Loucy (cell line): ENCODE measurements at regions not wholly inside any gene's neighbourhood (a gene's known extent, or its start where the extent isn't known, plus 50 kb on each side); places are given as distances from the start of the nearest gene placed in this dataset.

ENCODE experiments used
- H2AFZ ChIP-seq: fragments of 200-600 bp; sonication (generic); 2 replicates; pipeline ENCODE4 v1.6.0; 2016; ENCODE audit warnings: antibody characterized with exemption, mild to moderate bottlenecking, low read length, moderate library complexity
- H3F3A ChIP-seq: fragments of 200-600 bp; 2 replicates; pipeline ENCODE4 v1.6.0; 2016; ENCODE audit warnings: antibody characterized with exemption, low read depth, mild to moderate bottlenecking
- H3K27me3 ChIP-seq: fragments of 200-600 bp; sonication (generic); 2 replicates; pipeline ENCODE4 v1.6.1; 2014; ENCODE audit warnings: low read length, mild to moderate bottlenecking; ENCODE audit not compliant: insufficient read depth, poor library complexity, severe bottlenecking
- H3K36me3 ChIP-seq: fragments of 200-600 bp; sonication (generic); 2 replicates; pipeline ENCODE4 v1.6.1; 2016; ENCODE audit warnings: low read length; ENCODE audit not compliant: insufficient read depth
- H3K4me1 ChIP-seq: fragments of 200-600 bp; sonication (generic); 2 replicates; pipeline ENCODE4 v1.5.1; 2014; ENCODE audit warnings: low read length, mild to moderate bottlenecking; ENCODE audit not compliant: insufficient read depth, poor library complexity, severe bottlenecking
- H3K4me2 ChIP-seq: fragments of 200-600 bp; sonication (generic); 2 replicates; pipeline ENCODE4 v1.6.0; 2014; ENCODE audit warnings: antibody characterized with exemption, low read length, low read depth, mild to moderate bottlenecking; ENCODE audit not compliant: poor library complexity, severe bottlenecking
- H3K4me3 ChIP-seq: fragments of 200-600 bp; sonication (generic); 2 replicates; pipeline ENCODE4 v1.5.1; 2014; ENCODE audit warnings: low read length, mild to moderate bottlenecking, mixed read lengths; ENCODE audit not compliant: poor library complexity, severe bottlenecking
- H3K79me2 ChIP-seq: fragments of 200-600 bp; sonication (generic); 2 replicates; pipeline ENCODE4 v1.6.1; 2014; ENCODE audit warnings: low read length; ENCODE audit not compliant: insufficient read depth
- H3K9ac ChIP-seq: fragments of 200-600 bp; sonication (generic); 2 replicates; pipeline ENCODE4 v1.6.0; 2014; ENCODE audit warnings: mild to moderate bottlenecking, low read depth, low read length, moderate library complexity; ENCODE audit not compliant: poor library complexity, severe bottlenecking
- H3K9me2 ChIP-seq: fragments of 200-600 bp; sonication (generic); replicated peaks from 2 replicates; pipeline ENCODE4 v1.6.1; 2016; ENCODE audit warnings: low read depth, low read length, mixed read lengths
- H3K9me3 ChIP-seq: fragments of 200-600 bp; sonication (generic); 2 replicates; pipeline ENCODE4 v1.6.1; 2014; ENCODE audit warnings: mild to moderate bottlenecking, antibody characterized with exemption, low read length, low read depth; ENCODE audit not compliant: insufficient read depth
- H4K20me1 ChIP-seq: fragments of 200-600 bp; sonication (generic); 2 replicates; pipeline ENCODE4 v1.6.0; 2014; ENCODE audit warnings: antibody characterized with exemption, low read length, mild to moderate bottlenecking; ENCODE audit not compliant: insufficient read depth, poor library complexity, severe bottlenecking
- CTCF ChIP-seq: fragments of 200-600 bp; sonication (generic); conservative IDR thresholded peaks from 2 replicates; pipeline ENCODE4 v1.5.1; 2014; ENCODE audit warnings: mild to moderate bottlenecking, antibody characterized with exemption, low read length
- EZH2phosphoT487 ChIP-seq: fragments of 200-600 bp; IDR thresholded peaks from 2 replicates; pipeline ENCODE4 v1.6.1; 2018; ENCODE audit warnings: antibody characterized with exemption, mild to moderate bottlenecking, moderate library complexity, borderline replicate concordance

- no peak overlapping the region for H2AFZ ChIP-seq
Measured at GRCh38 chr3:118226206-118226605, 808.4 kb downstream of the IGSF11 start.

GRCh38 chr3:118227191-118227590 lies 807.5 kb downstream of the IGSF11 start:
- no peaks in the 10 kb centered on the region for H3K9me3 ChIP-seq
- no peaks in the 10 kb centered on the region for H3F3A ChIP-seq
- no peaks in the 10 kb centered on the region for H3K27me3 ChIP-seq
- H3K79me2 ChIP-seq: no peaks in the 10 kb centered on the region
- H3K36me3 ChIP-seq: no peaks in the 10 kb centered on the region
- no peak overlapping the region for H3K9ac ChIP-seq
- H2AFZ ChIP-seq: no peak overlapping the region
- H3K4me1 ChIP-seq: no peaks in the 10 kb centered on the region
- no peaks in the 10 kb centered on the region for H4K20me1 ChIP-seq
- H3K9me2 ChIP-seq: no peaks in the 10 kb centered on the region
- TF ChIP-seq EZH2phosphoT487: no peak
- TF ChIP-seq CTCF: no peak
- no peak overlapping the region for H3K4me2 ChIP-seq
- no peak overlapping the region for H3K4me3 ChIP-seq

More at GRCh38 chr3:118226206-118226605, 808.4 kb downstream of the IGSF11 start:
- no peaks in the 10 kb centered on the region for H3K9me3 ChIP-seq
- no peak overlapping the region for H3K4me2 ChIP-seq
- no peak for TF ChIP-seq CTCF
- no peak for TF ChIP-seq EZH2phosphoT487
- no peaks in the 10 kb centered on the region for H3K4me1 ChIP-seq
- H3K79me2 ChIP-seq: no peaks in the 10 kb centered on the region
- no peaks in the 10 kb centered on the region for H3F3A ChIP-seq
- H3K9me2 ChIP-seq: no peaks in the 10 kb centered on the region
- H3K4me3 ChIP-seq: no peak overlapping the region
- no peak overlapping the region for H3K9ac ChIP-seq
- H3K36me3 ChIP-seq: no peaks in the 10 kb centered on the region
- H4K20me1 ChIP-seq: no peaks in the 10 kb centered on the region
- H3K27me3 ChIP-seq: no peaks in the 10 kb centered on the region

- no peaks in the 10 kb centered on the region for H4K20me1 ChIP-seq
- no peaks in the 10 kb centered on the region for H3K27me3 ChIP-seq
- H3K9me3 ChIP-seq: no peaks in the 10 kb centered on the region
- no peak overlapping the region for H3K4me3 ChIP-seq
- H3K4me1 ChIP-seq: no peaks in the 10 kb centered on the region
- no peaks in the 10 kb centered on the region for H3F3A ChIP-seq
- TF ChIP-seq EZH2phosphoT487 (no peak), CTCF (no peak)
- no peaks in the 10 kb centered on the region for H3K79me2 ChIP-seq
- H3K9ac ChIP-seq: no peak overlapping the region
- H3K9me2 ChIP-seq: no peaks in the 10 kb centered on the region
- no peak overlapping the region for H3K4me2 ChIP-seq
- no peak overlapping the region for H2AFZ ChIP-seq
- H3K36me3 ChIP-seq: no peaks in the 10 kb centered on the region
Measured at GRCh38 chr3:118228151-118228550, 806.5 kb downstream of the IGSF11 start.
